ENCODE measurements at regions not wholly inside any gene's neighbourhood (a gene's known extent, or its start where the extent isn't known, plus 50 kb on each side); places are given as distances from the start of the nearest gene placed in this dataset.
A peak's percentile ranks its signal among the peaks of the same experiment; 100 is the strongest.

DNA sequence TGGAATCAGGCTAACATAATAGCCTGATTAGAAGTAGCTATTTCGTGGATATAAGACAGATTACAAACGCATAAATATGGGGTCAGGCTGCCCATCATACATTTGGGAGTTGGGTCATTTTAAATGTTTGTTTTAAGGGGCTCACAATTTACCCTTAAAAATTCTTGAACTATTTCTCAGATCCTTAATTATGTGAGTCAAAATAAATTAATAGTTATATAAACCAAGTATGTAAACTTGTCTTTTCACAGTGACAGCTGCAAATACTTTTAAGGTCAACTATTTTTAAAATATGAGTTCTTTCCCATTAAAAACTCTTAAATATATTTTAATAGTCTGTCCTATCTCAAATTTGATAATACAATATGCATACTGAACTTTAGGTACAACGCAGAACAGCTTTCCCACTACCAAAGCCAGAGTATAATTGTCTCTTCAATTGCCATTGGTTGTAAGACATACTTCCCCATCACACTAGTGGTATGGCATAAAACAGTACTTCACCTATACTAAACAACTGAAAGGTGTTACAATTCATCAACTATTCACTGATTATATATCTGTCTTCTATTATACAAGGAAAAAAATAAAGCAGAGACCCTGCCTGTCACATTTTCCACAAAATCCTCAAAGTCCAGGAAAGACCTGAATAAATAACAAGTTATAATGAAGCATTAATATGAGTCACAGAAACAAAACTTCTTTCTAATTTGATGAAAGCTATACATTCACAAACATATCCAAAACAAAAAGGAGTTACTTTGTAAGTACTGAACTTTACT is 80.8 kb upstream of the COL21A1 start:
- H2AFZ ChIP-seq (replicated peaks; ENCODE audit: low read length, poor library complexity) = no peak overlapping the region
- CTCF ChIA-PET = no interaction called here

More for the DNA sequence above, 80.8 kb upstream of the COL21A1 start:
- 0 out of 2 replicates have a peak overlapping the region, but pooled peaks have one; percentile 52 for H2BK120ac ChIP-seq (ENCODE audit: low read depth, low read length)
- BruUV-seq (replicated peaks) = no TSS peak
- intact Hi-C loops (cut with micrococcal nuclease) = no loop called here
- ATAC-seq (ENCODE audit: low read depth) = no peak; the same call in 1 of the 2 replicates
- H3K27me3 ChIP-seq (ENCODE audit: control insufficient read depth, insufficient read depth, low read length) = no peaks in the 10 kb centered on the region
- peak overlapping the region; percentile 46 for H2BK5ac ChIP-seq (ENCODE audit: low read depth, low read length, poor library complexity, severe bottlenecking)
- no peak overlapping the region for H2AK5ac ChIP-seq (ENCODE audit: low read depth, low read length)
- no peaks in the 10 kb centered on the region for H4K20me1 ChIP-seq (ENCODE audit: insufficient read depth, low read length)
- 0 out of 2 replicates have a peak overlapping the region, but pooled peaks have one; percentile 4 for H2BK20ac ChIP-seq (ENCODE audit: low read depth, low read length)
- peak overlapping the region; percentile 19; the same call in 1 of the 2 replicates for H4K5ac ChIP-seq (ENCODE audit: low read depth, low read length)
- H3K9me3 ChIP-seq (ENCODE audit: control insufficient read depth, insufficient read depth, low read length) = no peaks in the 10 kb centered on the region
- H3K79me1 ChIP-seq (ENCODE audit: low read depth in 1 of 2, low read length in 2 of 2) = no peaks in the 10 kb centered on the region
- no peak overlapping the region; the same call in 1 of the 2 replicates for H3K56ac ChIP-seq (ENCODE audit: extremely low read depth, insufficient read depth, low read length)
- H4K91ac ChIP-seq (ENCODE audit: insufficient read depth, low read depth, low read length) = no peak overlapping the region
- no peak overlapping the region for H3K4me3 ChIP-seq (ENCODE audit: insufficient read depth, low read depth, low read length)
- in situ Hi-C loops (cut with MboI; ENCODE audit: low sequenced_read_pairs) = loop anchor here (25.0 kb wide), 1 partner anchor 984 kb away; the partner anchor contains the start of gene PRIM2
- H2BK15ac ChIP-seq (ENCODE audit: low read depth, low read length) = peak overlapping the region; percentile 10; the same call in 1 of the 3 replicates
- peaks cover 13% of the 10 kb centered on the region for H3K4me1 ChIP-seq (ENCODE audit: control insufficient read depth, insufficient read depth, low read length)
- POLR2A ChIA-PET (ENCODE audit: unreplicated experiment) = no interaction called here
- dilution Hi-C loops (cut with HindIII; ENCODE audit: low sequenced_read_pairs, unreplicated experiment) = no loop called here
- no peak overlapping the region for H3K18ac ChIP-seq (ENCODE audit: low read depth, low read length)
- no peak overlapping the region for H3K27ac ChIP-seq (ENCODE audit: insufficient read depth, low read length)
- WGBS, 2 experiments (ENCODE audit: extremely low coverage in 2 of 2, insufficient read length in 1 of 2) = 40% methylated on average over 1 of the region's 3 CpGs; no CpG with 5 or more reads in 1 of the 2 experiments
- no peak overlapping the region for H3K23ac ChIP-seq (ENCODE audit: low read depth, low read length)
- H3K4ac ChIP-seq (ENCODE audit: low read depth, low read length) = no peak overlapping the region
- H3K14ac ChIP-seq (replicated peaks; ENCODE audit: low read depth, low read length) = no peak overlapping the region
- H4K8ac ChIP-seq (ENCODE audit: low read depth in 2 of 2, low read length in 2 of 2) = peak overlapping the region; percentile 8 to 23; a peak in 2 of 4 replicates
- H3K9me1 ChIP-seq (ENCODE audit: insufficient read depth, low read length) = peaks cover 4% of the 10 kb centered on the region; the same call in 1 of the 2 replicates
- H3K9ac ChIP-seq (ENCODE audit: low read depth, low read length) = no peak overlapping the region
- no peak for DNase-seq
- peak overlapping the region; percentile 55; the same call in 1 of the 2 replicates for H3K4me2 ChIP-seq (ENCODE audit: low read depth, low read length)
- TF ChIP-seq CEBPB (IDR thresholded peaks at IDR 0.05; ENCODE audit: low read depth, low read length) = no peak
- no peak for TF ChIP-seq MAZ (IDR thresholded peaks at IDR 0.05; ENCODE audit: borderline replicate concordance, low read depth, low read length)
- no peak for TF ChIP-seq RFX5 (IDR thresholded peaks at IDR 0.05; ENCODE audit: low read depth, low read length)
- H2AK9ac ChIP-seq (replicated peaks; ENCODE audit: low read depth, low read length, poor library complexity) = no peak overlapping the region
- H3K36me3 ChIP-seq (ENCODE audit: control insufficient read depth, insufficient read depth, low read length) = no peaks in the 10 kb centered on the region

Data from IMR-90 (cell line).